Right lobe of liver (tissue), 4 donors: ENCODE measurements at regions not wholly inside any gene's neighbourhood (a gene's known extent, or its start where the extent isn't known, plus 50 kb on each side); places are given as distances from the start of the nearest gene placed in this dataset.

Experiments
- CTCF ChIP-seq, 4 donors: fragments of 200-600 bp in 3 of 4; fragments of 450-650 bp in 1 of 4; IDR thresholded peaks; one replicate each; pipeline versions ENCODE4 v1.5.1 to v1.8.0; 2016 to 2022; ENCODE audit warnings: antibody characterized with exemption in 4 of 4, mild to moderate bottlenecking in 2 of 4
- POLR2A ChIP-seq: fragments of 450-650 bp; IDR thresholded peaks from one replicate; pipeline ENCODE4 v1.6.1; 2017; ENCODE audit warnings: antibody characterized with exemption, mild to moderate bottlenecking
- donor health status: DM: no; HTN: no; CAD: no.
- donor health status: DM: no; HTN: no; CAD: no.
- donor health status: DM: no; HTN: yes; CAD: no.

GRCh38 chr9:78405461-78405860, 108.5 kb downstream of the PSAT1 start:
- TF ChIP-seq CTCF (IDR thresholded peaks at IDR 0.05): no peak
- TF ChIP-seq POLR2A: no peak
